Psoas muscle (tissue), 7 donors: ENCODE measurements at regions not wholly inside any gene's neighbourhood (a gene's known extent, or its start where the extent isn't known, plus 50 kb on each side); places are given as distances from the start of the nearest gene placed in this dataset.

Experiments
- ATAC-seq, 4 donors: fragments of 200-7000 bp; cut with Tn5 transposase; one replicate each; pipeline ENCODE4 v1.9.1; 2020; ENCODE audit warnings: moderate library complexity in 3 of 4, mild to moderate bottlenecking in 2 of 4
- DNase-seq, 2 donors: peaks; one replicate each; pipeline ENCODE4 v3.0.0-alpha.2; 2020
- H3K27ac ChIP-seq: fragments of 200-600 bp; one replicate; pipeline ENCODE4 v1.8.0; 2022
- H3K27me3 ChIP-seq, 3 donors: fragments of 200-600 bp in 1 of 3; one replicate each; pipeline versions ENCODE4 v1.6.1 to v1.8.0; 2013 to 2022; ENCODE audit warnings: low read length in 2 of 3, mild to moderate bottlenecking in 2 of 3, moderate library complexity in 1 of 3; ENCODE audit not compliant: insufficient read depth in 3 of 3
- H3K36me3 ChIP-seq, 2 donors: fragments of 200-600 bp in 1 of 2; one replicate each; pipeline versions ENCODE4 v1.6.1 to v1.8.0; 2013 to 2022; ENCODE audit warnings: low read depth in 1 of 2, mild to moderate bottlenecking in 1 of 2, moderate library complexity in 1 of 2; ENCODE audit not compliant: insufficient read depth in 1 of 2
- H3K4me1 ChIP-seq: fragments of 200-600 bp; one replicate; pipeline ENCODE4 v1.8.0; 2022
- H3K4me3 ChIP-seq: fragments of 200-600 bp; one replicate; pipeline ENCODE4 v1.8.0; 2022; ENCODE audit warnings: mild to moderate bottlenecking
- H3K9me3 ChIP-seq: fragments of 200-600 bp; one replicate; pipeline ENCODE4 v1.8.0; 2022
- CTCF ChIP-seq: fragments of 200-600 bp; IDR thresholded peaks from one replicate; pipeline ENCODE4 v1.8.0; 2022; ENCODE audit warnings: antibody characterized with exemption
- WGBS, 3 donors: extraction: QIAGEN DNeasy Blood & Tissue Kit; methylation state at CpG; one replicate each; pipeline versions ENCODE4 v1.1.6 to v1.1.7; 2013; 5-methylcytosine and 5-hydroxymethylcytosine counted together
- intact Hi-C, 2 donors: fragments of 100-400 bp; cut with DNase I; formaldehyde crosslinking; loops; one replicate each; pipeline versions ENCODE4 v1.11.0 to v1.14.2; 2022
- donor health status: healthy with polysubstance abuse.
- donor health status: DM: no; HTN: no; CAD: no; lungs with moderate emphysema.
- donor health status: Bipolar disorder and iron deficiency.
- donor health status: healthy.
- donor health status: DM: yes; HTN: yes; CAD: no.
- donor health status: DM: no; HTN: no; CAD: no.
- donor health status: DM: yes; HTN: yes; CAD: no.

DNA sequence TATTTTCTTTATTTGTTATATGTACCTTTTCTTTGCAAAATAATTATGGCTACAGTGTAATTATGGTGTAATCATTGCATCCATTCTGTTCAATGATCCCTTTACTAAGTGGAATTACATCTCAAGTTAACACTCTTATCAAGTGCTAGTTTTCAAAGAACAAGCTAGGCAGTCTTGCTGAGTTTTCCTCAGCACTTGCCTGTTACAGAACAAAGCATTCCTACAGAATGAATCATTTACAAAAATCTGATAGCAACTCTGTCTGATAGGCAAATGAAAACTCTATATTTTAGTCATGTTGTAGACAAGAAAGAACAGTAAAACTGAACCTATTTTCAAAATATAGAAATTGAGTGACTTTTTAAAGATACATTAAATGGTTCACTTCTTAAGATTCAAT, 109.8 kb upstream of the POU3F2 start:
- intact Hi-C loops, result no loop called here
- no peak overlapping the region for H3K4me3 ChIP-seq
- TF ChIP-seq CTCF, result no peak
- no peaks in the 10 kb centered on the region for H3K4me1 ChIP-seq
- H3K27me3 ChIP-seq, result no peaks in the 10 kb centered on the region
- DNase-seq (no peak), ATAC-seq (no peak)
- no peak overlapping the region for H3K27ac ChIP-seq
- H3K9me3 ChIP-seq, result no peaks in the 10 kb centered on the region
- H3K36me3 ChIP-seq, result no peaks in the 10 kb centered on the region

GRCh38 chr6:98747273-98747672, 87.1 kb upstream of the POU3F2 start:
- WGBS, 3 donors, result 3 to 19% (median 16%) methylated on average over 1 of the region's 1 CpG
- Histone ChIP-seq H3K27ac (no peak overlapping the region), H3K27me3 (no peaks in the 10 kb centered on the region), H3K4me3 (no peak overlapping the region), H3K36me3 (no peaks in the 10 kb centered on the region), H3K4me1 (no peaks in the 10 kb centered on the region), H3K9me3 (no peaks in the 10 kb centered on the region)
- no peak for TF ChIP-seq CTCF
- intact Hi-C loops, result no loop called here
- no peak for ATAC-seq
- no peak for DNase-seq

- Histone ChIP-seq H3K27ac (no peak overlapping the region), H3K4me3 (no peak overlapping the region), H3K9me3 (no peaks in the 10 kb centered on the region), H3K36me3 (no peaks in the 10 kb centered on the region), H3K4me1 (no peaks in the 10 kb centered on the region), H3K27me3 (no peaks in the 10 kb centered on the region)
- no peak for DNase-seq
- ATAC-seq, result no peak
- intact Hi-C loops, result no loop called here
- TF ChIP-seq CTCF, result no peak
- 60 to 70% (median 68%) methylated on average over 3 of the region's 3 CpGs for WGBS, 3 donors
Measured at GRCh38 chr6:98747960-98748359, 86.4 kb upstream of the POU3F2 start.

- H3K9me3 ChIP-seq, result no peaks in the 10 kb centered on the region
- H3K4me3 ChIP-seq, result no peak overlapping the region
- no peak overlapping the region for H3K27ac ChIP-seq
- no peaks in the 10 kb centered on the region for H3K4me1 ChIP-seq
- intact Hi-C loops, result no loop called here
- ATAC-seq (no peak), DNase-seq (no peak)
- TF ChIP-seq CTCF, result no peak
- H3K27me3 ChIP-seq, result no peaks in the 10 kb centered on the region
- no peaks in the 10 kb centered on the region for H3K36me3 ChIP-seq
Measured at GRCh38 chr6:98759459-98759858, 74.9 kb upstream of the POU3F2 start.

GRCh38 chr6:98764373-98764911, 69.9 kb upstream of the POU3F2 start:
- no peaks in the 10 kb centered on the region for H3K9me3 ChIP-seq
- no peak for DNase-seq
- H3K27ac ChIP-seq, result no peak overlapping the region
- 47 to 63% (median 54%) methylated on average over 1 of the region's 1 CpG for WGBS, 3 donors
- peaks cover 0 to 1% (median 0%) of the 10 kb centered on the region in 3 donors for H3K27me3 ChIP-seq
- H3K4me3 ChIP-seq, result peak overlapping the region; percentile 31
- H3K36me3 ChIP-seq, result no peaks in the 10 kb centered on the region
- intact Hi-C loops, result no loop called here
- no peaks in the 10 kb centered on the region for H3K4me1 ChIP-seq
- no peak for ATAC-seq
- no peak for TF ChIP-seq CTCF
